ENCODE measurements at regions not wholly inside any gene's neighbourhood (a gene's known extent, or its start where the extent isn't known, plus 50 kb on each side); places are given as distances from the start of the nearest gene placed in this dataset.
"Not testable (repeated sequence)": the region's sequence is repeated elsewhere in the genome, so short reads cannot be mapped to it uniquely, and the experiment has no call there.

- not testable (repeated sequence) for DNase-seq (ENCODE audit: low spot score); FAIRE-seq
Observed at GRCh38 chr9:82490821-82491220, 502.2 kb downstream of the SPATA31D1 start.

- FAIRE-seq = no peak
- no peak for DNase-seq (ENCODE audit: low spot score)
Observed at GRCh38 chr9:82491604-82492003, 503.0 kb downstream of the SPATA31D1 start.

- FAIRE-seq (no peak), DNase-seq (ENCODE audit: low spot score) (no peak)
Observed at GRCh38 chr9:82492274-82492673, 503.7 kb downstream of the SPATA31D1 start.

- DNase-seq (ENCODE audit: low spot score) = no peak
- no peak for FAIRE-seq
Observed at GRCh38 chr9:82495884-82496777, 507.6 kb downstream of the SPATA31D1 start.

- FAIRE-seq (no peak), DNase-seq (ENCODE audit: low spot score) (no peak)
Observed at GRCh38 chr9:82498541-82499317, 510.2 kb downstream of the SPATA31D1 start.

- DNase-seq (ENCODE audit: low spot score) (no peak), FAIRE-seq (no peak)
Observed at GRCh38 chr9:82499337-82499736, 510.8 kb downstream of the SPATA31D1 start.

GRCh38 chr9:82504620-82505019 is 516.0 kb downstream of the SPATA31D1 start:
- FAIRE-seq (no peak), DNase-seq (ENCODE audit: low spot score) (no peak)

- DNase-seq (ENCODE audit: low spot score) = no peak
- no peak for FAIRE-seq
Observed at GRCh38 chr9:82511626-82512025, 523.1 kb downstream of the SPATA31D1 start.

GRCh38 chr9:82512728-82513127 is 524.2 kb downstream of the SPATA31D1 start:
- DNase-seq (ENCODE audit: low spot score) (no peak), FAIRE-seq (no peak)

- no peak for DNase-seq (ENCODE audit: low spot score)
- no peak for FAIRE-seq
Observed at GRCh38 chr9:82513242-82513751, 524.7 kb downstream of the SPATA31D1 start.

- DNase-seq (ENCODE audit: low spot score) = no peak
- no peak for FAIRE-seq
Observed at GRCh38 chr9:82513976-82514735, 525.6 kb downstream of the SPATA31D1 start.

GRCh38 chr9:82518868-82519267 is 530.3 kb downstream of the SPATA31D1 start:
- no peak for DNase-seq (ENCODE audit: low spot score)
- no peak for FAIRE-seq

- FAIRE-seq = no peak
- no peak for DNase-seq (ENCODE audit: low spot score)
Observed at GRCh38 chr9:82519332-82519731, 530.8 kb downstream of the SPATA31D1 start.

GRCh38 chr9:82524407-82524806 is 535.8 kb downstream of the SPATA31D1 start:
- DNase-seq (ENCODE audit: low spot score) = no peak
- FAIRE-seq = no peak

- FAIRE-seq (no peak), DNase-seq (ENCODE audit: low spot score) (no peak)
Observed at GRCh38 chr9:82526577-82526976, 536.4 kb downstream of the RASEF start.

GRCh38 chr9:82531795-82532194 is 531.1 kb downstream of the RASEF start:
- no peak for FAIRE-seq
- DNase-seq (ENCODE audit: low spot score) = no peak

- no peak for DNase-seq (ENCODE audit: low spot score)
- no peak for FAIRE-seq
Observed at GRCh38 chr9:82532504-82533180, 530.3 kb downstream of the RASEF start.

GRCh38 chr9:82535432-82535998 is 527.4 kb downstream of the RASEF start:
- no peak for DNase-seq (ENCODE audit: low spot score)
- FAIRE-seq = no peak

GRCh38 chr9:82538634-82539033 is 524.3 kb downstream of the RASEF start:
- no peak for FAIRE-seq
- no peak for DNase-seq (ENCODE audit: low spot score)

- DNase-seq (ENCODE audit: low spot score) (no peak), FAIRE-seq (no peak)
Observed at GRCh38 chr9:82539146-82539545, 523.8 kb downstream of the RASEF start.

Data from urothelium cell line (cell line).